GM12878 (cell line): ENCODE measurements at regions not wholly inside any gene's neighbourhood (a gene's known extent, or its start where the extent isn't known, plus 50 kb on each side); places are given as distances from the start of the nearest gene placed in this dataset.

Source experiments
- CBFB ChIP-seq: IDR thresholded peaks from 2 replicates; pipeline ENCODE4 v1.6.1; 2016; ENCODE audit warnings: antibody characterized with exemption, low read depth
- CBX3 ChIP-seq: fragments of 200-600 bp; sonication (generic); IDR thresholded peaks from 2 replicates; pipeline ENCODE4 v1.6.1; 2016; ENCODE audit warnings: low read depth, borderline replicate concordance
- IRF4 ChIP-seq: IDR thresholded peaks from 2 replicates; pipeline ENCODE4 v1.6.1; 2011; ENCODE audit warnings: low read depth, low read length
- MEF2A ChIP-seq: IDR thresholded peaks from 2 replicates; pipeline ENCODE4 v1.6.1; 2011; ENCODE audit warnings: low read depth, mild to moderate bottlenecking, low read length, moderate library complexity; ENCODE audit not compliant: insufficient read depth
- MXI1 ChIP-seq: fragments of 150-350 bp; IDR thresholded peaks from 2 replicates; pipeline ENCODE4 v1.6.1; 2011; ENCODE audit warnings: low read depth, mild to moderate bottlenecking, inconsistent platforms, low read length, improper control_type of control experiment
- POLR2AphosphoS5 ChIP-seq: IDR thresholded peaks from 2 replicates; pipeline ENCODE4 v1.6.1; 2011; ENCODE audit warnings: mild to moderate bottlenecking, low read length, inconsistent platforms
- STAT3 ChIP-seq: IDR thresholded peaks from 2 replicates; pipeline ENCODE4 v1.6.1; 2011; ENCODE audit warnings: low read depth, low read length, improper control_type of control experiment
- YBX1 ChIP-seq: fragments of 450-650 bp; IDR thresholded peaks from 2 replicates; pipeline ENCODE4 v1.6.1; 2016; ENCODE audit warnings: antibody characterized with exemption
- TF ChIP-seq, protein P1 (sequence below): fragments of 450-650 bp; formaldehyde crosslinking; IDR thresholded peaks from 2 replicates; pipeline ENCODE4 v1.5.0; 2022; ENCODE audit warnings: mild to moderate bottlenecking, missing genetic modification characterization
- TF ChIP-seq, protein P2 (sequence below): fragments of 450-650 bp; IDR thresholded peaks from 2 replicates; pipeline ENCODE4 v1.6.1; 2017; ENCODE audit warnings: borderline replicate concordance
- TF ChIP-seq, protein P3 (sequence below): fragments of 450-650 bp; IDR thresholded peaks from 2 replicates; pipeline ENCODE4 v1.6.1; 2017; ENCODE audit warnings: mild to moderate bottlenecking

GRCh38 chr1:4482526-4482925, 171.9 kb upstream of the AJAP1 start (continued):
- TF ChIP-seq, protein P1, sequence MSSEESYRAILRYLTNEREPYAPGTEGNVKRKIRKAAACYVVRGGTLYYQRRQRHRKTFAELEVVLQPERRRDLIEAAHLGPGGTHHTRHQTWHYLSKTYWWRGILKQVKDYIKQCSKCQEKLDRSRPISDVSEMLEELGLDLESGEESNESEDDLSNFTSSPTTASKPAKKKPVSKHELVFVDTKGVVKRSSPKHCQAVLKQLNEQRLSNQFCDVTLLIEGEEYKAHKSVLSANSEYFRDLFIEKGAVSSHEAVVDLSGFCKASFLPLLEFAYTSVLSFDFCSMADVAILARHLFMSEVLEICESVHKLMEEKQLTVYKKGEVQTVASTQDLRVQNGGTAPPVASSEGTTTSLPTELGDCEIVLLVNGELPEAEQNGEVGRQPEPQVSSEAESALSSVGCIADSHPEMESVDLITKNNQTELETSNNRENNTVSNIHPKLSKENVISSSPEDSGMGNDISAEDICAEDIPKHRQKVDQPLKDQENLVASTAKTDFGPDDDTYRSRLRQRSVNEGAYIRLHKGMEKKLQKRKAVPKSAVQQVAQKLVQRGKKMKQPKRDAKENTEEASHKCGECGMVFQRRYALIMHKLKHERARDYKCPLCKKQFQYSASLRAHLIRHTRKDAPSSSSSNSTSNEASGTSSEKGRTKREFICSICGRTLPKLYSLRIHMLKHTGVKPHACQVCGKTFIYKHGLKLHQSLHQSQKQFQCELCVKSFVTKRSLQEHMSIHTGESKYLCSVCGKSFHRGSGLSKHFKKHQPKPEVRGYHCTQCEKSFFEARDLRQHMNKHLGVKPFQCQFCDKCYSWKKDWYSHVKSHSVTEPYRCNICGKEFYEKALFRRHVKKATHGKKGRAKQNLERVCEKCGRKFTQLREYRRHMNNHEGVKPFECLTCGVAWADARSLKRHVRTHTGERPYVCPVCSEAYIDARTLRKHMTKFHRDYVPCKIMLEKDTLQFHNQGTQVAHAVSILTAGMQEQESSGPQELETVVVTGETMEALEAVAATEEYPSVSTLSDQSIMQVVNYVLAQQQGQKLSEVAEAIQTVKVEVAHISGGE (CRISPR knock-in tag): no peak
- TF ChIP-seq STAT3 (no peak), CBFB (no peak), POLR2AphosphoS5 (no peak), CBX3 (no peak), MEF2A (no peak), MXI1 (no peak), IRF4 (no peak), YBX1 (no peak)
- TF ChIP-seq, protein P2, sequence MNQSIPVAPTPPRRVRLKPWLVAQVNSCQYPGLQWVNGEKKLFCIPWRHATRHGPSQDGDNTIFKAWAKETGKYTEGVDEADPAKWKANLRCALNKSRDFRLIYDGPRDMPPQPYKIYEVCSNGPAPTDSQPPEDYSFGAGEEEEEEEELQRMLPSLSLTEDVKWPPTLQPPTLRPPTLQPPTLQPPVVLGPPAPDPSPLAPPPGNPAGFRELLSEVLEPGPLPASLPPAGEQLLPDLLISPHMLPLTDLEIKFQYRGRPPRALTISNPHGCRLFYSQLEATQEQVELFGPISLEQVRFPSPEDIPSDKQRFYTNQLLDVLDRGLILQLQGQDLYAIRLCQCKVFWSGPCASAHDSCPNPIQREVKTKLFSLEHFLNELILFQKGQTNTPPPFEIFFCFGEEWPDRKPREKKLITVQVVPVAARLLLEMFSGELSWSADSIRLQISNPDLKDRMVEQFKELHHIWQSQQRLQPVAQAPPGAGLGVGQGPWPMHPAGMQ: no peak
- TF ChIP-seq, protein P3, sequence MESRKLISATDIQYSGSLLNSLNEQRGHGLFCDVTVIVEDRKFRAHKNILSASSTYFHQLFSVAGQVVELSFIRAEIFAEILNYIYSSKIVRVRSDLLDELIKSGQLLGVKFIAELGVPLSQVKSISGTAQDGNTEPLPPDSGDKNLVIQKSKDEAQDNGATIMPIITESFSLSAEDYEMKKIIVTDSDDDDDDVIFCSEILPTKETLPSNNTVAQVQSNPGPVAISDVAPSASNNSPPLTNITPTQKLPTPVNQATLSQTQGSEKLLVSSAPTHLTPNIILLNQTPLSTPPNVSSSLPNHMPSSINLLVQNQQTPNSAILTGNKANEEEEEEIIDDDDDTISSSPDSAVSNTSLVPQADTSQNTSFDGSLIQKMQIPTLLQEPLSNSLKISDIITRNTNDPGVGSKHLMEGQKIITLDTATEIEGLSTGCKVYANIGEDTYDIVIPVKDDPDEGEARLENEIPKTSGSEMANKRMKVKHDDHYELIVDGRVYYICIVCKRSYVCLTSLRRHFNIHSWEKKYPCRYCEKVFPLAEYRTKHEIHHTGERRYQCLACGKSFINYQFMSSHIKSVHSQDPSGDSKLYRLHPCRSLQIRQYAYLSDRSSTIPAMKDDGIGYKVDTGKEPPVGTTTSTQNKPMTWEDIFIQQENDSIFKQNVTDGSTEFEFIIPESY: no peak
- TF ChIP-seq, all 136 proteins: peak for 0
